ENCODE measurements at regions not wholly inside any gene's neighbourhood (a gene's known extent, or its start where the extent isn't known, plus 50 kb on each side); places are given as distances from the start of the nearest gene placed in this dataset.

GRCh38 chr2:152890736-152891135, 172.3 kb downstream of the ARL6IP6 start:
- WGBS, 5 donors = 46 to 50% (median 47%) methylated on average over 2 of the region's 2 CpGs
- DNase-seq = no peak
- intact Hi-C loops (cut with DNase I; ENCODE audit: low total_unique reads) = no loop called here

DNA sequence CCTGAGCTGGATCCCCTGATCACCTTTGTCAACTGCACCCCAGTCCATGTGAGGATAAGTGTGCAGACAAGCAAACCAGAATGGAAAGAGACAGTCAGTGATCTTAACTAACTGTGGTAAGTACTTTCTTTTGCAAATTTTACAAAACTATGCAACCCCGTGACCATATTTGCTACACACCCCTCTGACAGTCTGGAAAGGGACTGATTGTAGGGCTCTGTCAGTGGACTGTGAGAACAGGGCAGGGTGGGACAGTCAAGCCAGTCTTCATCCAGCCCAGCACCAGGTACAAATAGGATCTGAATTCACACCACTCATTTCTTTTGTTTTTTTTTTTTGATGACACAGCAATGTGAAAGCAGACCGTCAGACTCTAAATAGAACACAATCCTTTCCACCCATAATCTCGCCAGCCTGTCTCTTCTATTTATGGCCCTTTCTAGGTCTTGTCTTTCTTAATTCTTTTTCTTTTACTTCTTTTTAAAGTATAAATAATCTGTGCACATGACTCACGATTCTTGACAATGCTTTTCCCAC, 165.6 kb downstream of the ARL6IP6 start:
- intact Hi-C loops (cut with DNase I; ENCODE audit: low total_unique reads) = no loop called here
- no peak for DNase-seq
- H3K4me1 ChIP-seq = no peaks in the 10 kb centered on the region
- no peak overlapping the region for H3K4me3 ChIP-seq
- TF ChIP-seq CTCF (IDR thresholded peaks at IDR 0.05 in 8 of 11, conservative IDR thresholded peaks at IDR 0.05 in 3 of 11) = no peak
- TF ChIP-seq POLR2AphosphoS5 (IDR thresholded peaks at IDR 0.05) = no peak
- TF ChIP-seq POLR2A (IDR thresholded peaks at IDR 0.05) = no peak
- H3K36me3 ChIP-seq = no peaks in the 10 kb centered on the region
- peaks cover 0 to 7% (median 0%) of the 10 kb centered on the region in 8 donors for H3K9me3 ChIP-seq
- H3K27ac ChIP-seq = no peak overlapping the region
- H3K27me3 ChIP-seq (replicated peaks in 1 of 7) = no peaks in the 10 kb centered on the region
- 65 to 80% (median 73%) methylated on average over 4 of the region's 4 CpGs for WGBS, 5 donors

More at GRCh38 chr2:152890736-152891135, 172.3 kb downstream of the ARL6IP6 start:
- no peaks in the 10 kb centered on the region for H3K27me3 ChIP-seq (replicated peaks in 1 of 7)
- H3K9me3 ChIP-seq = no peaks in the 10 kb centered on the region
- H3K27ac ChIP-seq = no peak overlapping the region
- no peaks in the 10 kb centered on the region for H3K4me1 ChIP-seq
- H3K4me3 ChIP-seq = no peak overlapping the region
- no peaks in the 10 kb centered on the region for H3K36me3 ChIP-seq
- no peak for TF ChIP-seq POLR2AphosphoS5 (IDR thresholded peaks at IDR 0.05)
- TF ChIP-seq POLR2A (IDR thresholded peaks at IDR 0.05) = no peak
- TF ChIP-seq CTCF (IDR thresholded peaks at IDR 0.05 in 8 of 11, conservative IDR thresholded peaks at IDR 0.05 in 3 of 11) = no peak

GRCh38 chr2:152881527-152881926, 163.1 kb downstream of the ARL6IP6 start:
- Histone ChIP-seq H3K27ac (no peak overlapping the region), H3K4me3 (no peak overlapping the region), H3K9me3 (peaks cover 0 to 7% (median 0%) of the 10 kb centered on the region in 8 donors), H3K27me3 (replicated peaks in 1 of 7) (no peaks in the 10 kb centered on the region), H3K36me3 (no peaks in the 10 kb centered on the region), H3K4me1 (no peaks in the 10 kb centered on the region)
- TF ChIP-seq POLR2A (IDR thresholded peaks at IDR 0.05) = no peak
- TF ChIP-seq CTCF (IDR thresholded peaks at IDR 0.05 in 8 of 11, conservative IDR thresholded peaks at IDR 0.05 in 3 of 11) = no peak
- TF ChIP-seq POLR2AphosphoS5 (IDR thresholded peaks at IDR 0.05) = no peak
- no peak for DNase-seq
- intact Hi-C loops (cut with DNase I; ENCODE audit: low total_unique reads) = no loop called here

- no peak for DNase-seq
- no peaks in the 10 kb centered on the region for H3K4me1 ChIP-seq
- WGBS, 5 donors = 85 to 95% (median 88%) methylated on average over 3 of the region's 3 CpGs
- no peak overlapping the region for H3K4me3 ChIP-seq
- H3K27me3 ChIP-seq (replicated peaks in 1 of 7) = no peaks in the 10 kb centered on the region
- no peak for TF ChIP-seq CTCF (IDR thresholded peaks at IDR 0.05 in 8 of 11, conservative IDR thresholded peaks at IDR 0.05 in 3 of 11)
- TF ChIP-seq POLR2A (IDR thresholded peaks at IDR 0.05) = no peak
- no peak for TF ChIP-seq POLR2AphosphoS5 (IDR thresholded peaks at IDR 0.05)
- peaks cover 0 to 7% (median 0%) of the 10 kb centered on the region in 8 donors for H3K9me3 ChIP-seq
- intact Hi-C loops (cut with DNase I; ENCODE audit: low total_unique reads) = no loop called here
- H3K27ac ChIP-seq = no peak overlapping the region
- H3K36me3 ChIP-seq = no peaks in the 10 kb centered on the region
Measured at GRCh38 chr2:152879275-152879674, 160.9 kb downstream of the ARL6IP6 start.

Measured in spleen (tissue), 11 donors.